HepG2 (cell line): ENCODE measurements at regions not wholly inside any gene's neighbourhood (a gene's known extent, or its start where the extent isn't known, plus 50 kb on each side); places are given as distances from the start of the nearest gene placed in this dataset.

Experiments
- ATAC-seq: fragments of 200-7000 bp; cut with Tn5 transposase; 3 replicates; pipeline ENCODE4 v1.9.1; 2020; ENCODE audit warnings: mild to moderate bottlenecking, moderate library complexity
- BruUV-seq: library from RNA; stranded (reverse); fragments of 400-500 nt; replicated peaks from 2 replicates; lab custom pipeline; 2021; lab: Mats Ljungman, UMichigan
- CTCF ChIA-PET: fragments of 300-600 bp; formaldehyde crosslinking; extraction: SDS; loops from one replicate; lab custom pipeline; 2021; ENCODE audit warnings: low total read pairs, inconsistent platforms, low intra/inter-chr PET ratio; lab: Yijun Ruan, JAX
- POLR2A ChIA-PET: fragments of 350-600 bp; sonication (Branson Sonifier 250); formaldehyde crosslinking; loops from one replicate; lab custom pipeline; 2020; ENCODE audit warnings: antibody characterized with exemption, inconsistent platforms; lab: Yijun Ruan, JAX
- DNase-seq: peaks from one replicate; pipeline ENCODE4 v3.0.0-alpha.2; 2015; ENCODE audit warnings: low spot score
- FAIRE-seq: peaks from 3 replicates; lab custom pipeline; 2011; peaks lifted over from hg19 to GRCh38; lab: Jason Lieb, UNC
- H2AFZ ChIP-seq: one replicate; pipeline ENCODE4 v1.6.1; 2011; ENCODE audit warnings: low read length, inconsistent platforms
- H3K27ac ChIP-seq: fragments of 300-600 bp; 3 replicates; pipeline ENCODE4 v1.8.0; 2011; ENCODE audit warnings: mixed run types, mild to moderate bottlenecking, mixed read lengths, low read length, inconsistent platforms; ENCODE audit not compliant: insufficient read depth; ENCODE audit errors: extremely low read length
- H3K27me3 ChIP-seq, 2 experiments: fragments of 200-600 bp in 1 of 2; 2 replicates in 1 of 2; 3 replicates in 1 of 2; pipeline versions ENCODE4 v1.6.0 to v1.8.0; 2011; ENCODE audit warnings: low read length in 2 of 2, mild to moderate bottlenecking in 2 of 2, moderate library complexity in 2 of 2, inconsistent platforms in 1 of 2; ENCODE audit not compliant: insufficient read depth in 2 of 2, control insufficient read depth in 1 of 2
- H3K36me3 ChIP-seq, 2 experiments: fragments of 200-600 bp in 1 of 2; replicated peaks in 1 of 2; 2 replicates in 1 of 2; 3 replicates in 1 of 2; pipeline versions ENCODE4 v1.5.1 to v1.8.0; 2011; ENCODE audit warnings: low read length in 2 of 2, inconsistent platforms in 1 of 2; ENCODE audit not compliant: insufficient read depth in 2 of 2, control insufficient read depth in 1 of 2
- H3K4me1 ChIP-seq: 2 replicates; pipeline ENCODE4 v1.5.1; 2012; ENCODE audit warnings: low read length, inconsistent platforms; ENCODE audit not compliant: insufficient read depth
- H3K4me2 ChIP-seq: 2 replicates; pipeline ENCODE4 v1.6.0; 2011; ENCODE audit warnings: low read depth, low read length, inconsistent platforms
- H3K4me3 ChIP-seq, 3 experiments: fragments of 200-600 bp in 1 of 3; sonication (generic), shearing (Covaris generic) in 1 of 3; replicated peaks in 1 of 3; 2 replicates each; pipeline ENCODE4 v1.5.1; 2011 to 2016; ENCODE audit warnings: low read length in 3 of 3, inconsistent platforms in 2 of 3, low read depth in 2 of 3, mild to moderate bottlenecking in 2 of 3, control low read depth in 1 of 3, mixed read lengths in 1 of 3; ENCODE audit not compliant: insufficient read depth in 1 of 3
- H3K79me2 ChIP-seq: one replicate; pipeline ENCODE4 v1.6.1; 2011; ENCODE audit warnings: low read length, inconsistent platforms; ENCODE audit not compliant: insufficient read depth
- H3K9ac ChIP-seq: 2 replicates; pipeline ENCODE4 v1.6.0; 2011; ENCODE audit warnings: mild to moderate bottlenecking, low read depth, low read length, inconsistent platforms; ENCODE audit not compliant: insufficient read depth
- H3K9me3 ChIP-seq: 2 replicates; pipeline ENCODE4 v1.5.1; 2012; ENCODE audit warnings: mild to moderate bottlenecking, low read length
- H4K20me1 ChIP-seq: 2 replicates; pipeline ENCODE4 v1.6.0; 2011; ENCODE audit warnings: inconsistent platforms, mild to moderate bottlenecking, low read length, moderate library complexity; ENCODE audit not compliant: insufficient read depth
- ATM ChIP-seq: fragments of 450-650 bp; IDR thresholded peaks from 2 replicates; pipeline ENCODE4 v1.7.1; 2017; ENCODE audit warnings: mild to moderate bottlenecking, borderline replicate concordance
- FIP1L1 ChIP-seq: fragments of 200-400 bp; formaldehyde crosslinking; IDR thresholded peaks from 2 replicates; pipeline ENCODE4 v1.6.1; 2018; ENCODE audit warnings: low read depth, mild to moderate bottlenecking, low read length, moderate library complexity, borderline replicate concordance; ENCODE audit not compliant: insufficient read depth
- IRF1 ChIP-seq: sonication (generic); formaldehyde crosslinking; IDR thresholded peaks from 2 replicates; pipeline ENCODE4 v1.4.0; 2020; ENCODE audit warnings: low read depth, mild to moderate bottlenecking, missing genetic modification reagents
- JUN ChIP-seq: sonication (generic); formaldehyde crosslinking; IDR thresholded peaks from 2 replicates; pipeline ENCODE4 v1.4.0; 2020; ENCODE audit warnings: mild to moderate bottlenecking, missing genetic modification reagents
- NRL ChIP-seq: sonication (generic); formaldehyde crosslinking; IDR thresholded peaks from 2 replicates; pipeline ENCODE4 v1.5.0; 2020; ENCODE audit warnings: missing genetic modification reagents, mild to moderate bottlenecking, moderate library complexity, borderline replicate concordance
- REPIN1 ChIP-seq: sonication (generic); formaldehyde crosslinking; IDR thresholded peaks from 2 replicates; pipeline ENCODE4 v1.8.0; 2022; ENCODE audit warnings: missing genetic modification reagents, low read depth, mild to moderate bottlenecking, borderline replicate concordance
- SMARCC2 ChIP-seq: fragments of 450-650 bp; IDR thresholded peaks from 2 replicates; pipeline ENCODE4 v1.6.1; 2017; ENCODE audit warnings: antibody characterized with exemption, mild to moderate bottlenecking
- SRY ChIP-seq: sonication (generic); formaldehyde crosslinking; IDR thresholded peaks from 2 replicates; pipeline ENCODE4 v1.8.0; 2022; ENCODE audit warnings: mild to moderate bottlenecking, missing genetic modification reagents
- TOE1 ChIP-seq: sonication (generic); formaldehyde crosslinking; IDR thresholded peaks from 2 replicates; pipeline ENCODE4 v1.4.0; 2020; ENCODE audit warnings: mild to moderate bottlenecking, missing genetic modification reagents
- ZNF263 ChIP-seq: sonication (generic); formaldehyde crosslinking; IDR thresholded peaks from 2 replicates; pipeline ENCODE4 v1.4.0; 2020; ENCODE audit warnings: missing genetic modification reagents
- ZNF850 ChIP-seq: sonication (generic); formaldehyde crosslinking; conservative IDR thresholded peaks from 2 replicates; pipeline ENCODE4 v1.9.0; 2021; ENCODE audit warnings: mild to moderate bottlenecking, missing genetic modification reagents
- WGBS: methylation state at CpG from one replicate; pipeline ENCODE4 v1.1.6; 2017; ENCODE audit warnings: low lambda C conversion rate; 5-methylcytosine and 5-hydroxymethylcytosine counted together
- in situ Hi-C: cut with HindIII; loops from 2 replicates; pipeline ENCODE4 v1.10.0; 2017; ENCODE audit warnings: low pct_unique_long_range_greater_than_20kb; ENCODE audit not compliant: extremely low pct_ligation_motif_present
- intact Hi-C: fragments of 100-400 bp; cut with micrococcal nuclease; formaldehyde crosslinking; loops from one replicate; pipeline ENCODE4 v1.10.0; 2022; ENCODE audit not compliant: unreplicated experiment
- TF ChIP-seq, protein P1 (sequence below): fragments of 450-650 bp; IDR thresholded peaks from 2 replicates; pipeline ENCODE4 v1.6.1; 2017; ENCODE audit warnings: mild to moderate bottlenecking
- TF ChIP-seq, protein P2 (sequence below): sonication (generic); formaldehyde crosslinking; IDR thresholded peaks from 2 replicates; pipeline ENCODE4 v1.4.0; 2020; ENCODE audit warnings: missing genetic modification reagents
- TF ChIP-seq, protein P3 (sequence below): sonication (generic); formaldehyde crosslinking; IDR thresholded peaks from 2 replicates; pipeline ENCODE4 v1.4.0; 2020; ENCODE audit warnings: missing genetic modification reagents

DNA sequence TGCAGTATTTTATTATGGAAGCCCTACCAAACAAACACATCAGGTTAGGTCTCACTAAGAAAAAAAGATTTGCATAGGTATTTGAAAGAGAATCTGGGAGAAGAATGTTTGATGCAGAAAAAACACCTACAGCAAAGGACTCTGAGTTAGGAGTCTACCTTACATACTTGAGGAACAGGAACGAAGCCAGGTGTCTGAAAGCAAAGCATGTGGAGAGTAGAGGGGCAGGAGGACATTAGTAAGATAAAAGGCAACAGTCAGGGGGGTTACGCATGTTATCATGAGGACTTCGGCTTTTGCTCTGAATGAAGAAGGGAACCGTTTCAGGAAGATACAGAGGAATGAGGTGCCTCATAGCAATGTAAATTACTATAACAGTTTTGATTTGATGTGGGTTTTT lies 87.9 kb upstream of the PTER start:
- TF ChIP-seq, protein P1, sequence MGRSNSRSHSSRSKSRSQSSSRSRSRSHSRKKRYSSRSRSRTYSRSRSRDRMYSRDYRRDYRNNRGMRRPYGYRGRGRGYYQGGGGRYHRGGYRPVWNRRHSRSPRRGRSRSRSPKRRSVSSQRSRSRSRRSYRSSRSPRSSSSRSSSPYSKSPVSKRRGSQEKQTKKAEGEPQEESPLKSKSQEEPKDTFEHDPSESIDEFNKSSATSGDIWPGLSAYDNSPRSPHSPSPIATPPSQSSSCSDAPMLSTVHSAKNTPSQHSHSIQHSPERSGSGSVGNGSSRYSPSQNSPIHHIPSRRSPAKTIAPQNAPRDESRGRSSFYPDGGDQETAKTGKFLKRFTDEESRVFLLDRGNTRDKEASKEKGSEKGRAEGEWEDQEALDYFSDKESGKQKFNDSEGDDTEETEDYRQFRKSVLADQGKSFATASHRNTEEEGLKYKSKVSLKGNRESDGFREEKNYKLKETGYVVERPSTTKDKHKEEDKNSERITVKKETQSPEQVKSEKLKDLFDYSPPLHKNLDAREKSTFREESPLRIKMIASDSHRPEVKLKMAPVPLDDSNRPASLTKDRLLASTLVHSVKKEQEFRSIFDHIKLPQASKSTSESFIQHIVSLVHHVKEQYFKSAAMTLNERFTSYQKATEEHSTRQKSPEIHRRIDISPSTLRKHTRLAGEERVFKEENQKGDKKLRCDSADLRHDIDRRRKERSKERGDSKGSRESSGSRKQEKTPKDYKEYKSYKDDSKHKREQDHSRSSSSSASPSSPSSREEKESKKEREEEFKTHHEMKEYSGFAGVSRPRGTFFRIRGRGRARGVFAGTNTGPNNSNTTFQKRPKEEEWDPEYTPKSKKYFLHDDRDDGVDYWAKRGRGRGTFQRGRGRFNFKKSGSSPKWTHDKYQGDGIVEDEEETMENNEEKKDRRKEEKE: no peak
- TF ChIP-seq ATM (no peak), NRL (CRISPR knock-in tag) (no peak), FIP1L1 (no peak), TOE1 (CRISPR knock-in tag) (no peak), SRY (CRISPR knock-in tag) (no peak), REPIN1 (CRISPR knock-in tag) (no peak), JUN (no peak), SMARCC2 (no peak), IRF1 (CRISPR knock-in tag) (no peak), ZNF263 (CRISPR knock-in tag) (no peak), ZNF850 (no peak)
- TF ChIP-seq, protein P2, sequence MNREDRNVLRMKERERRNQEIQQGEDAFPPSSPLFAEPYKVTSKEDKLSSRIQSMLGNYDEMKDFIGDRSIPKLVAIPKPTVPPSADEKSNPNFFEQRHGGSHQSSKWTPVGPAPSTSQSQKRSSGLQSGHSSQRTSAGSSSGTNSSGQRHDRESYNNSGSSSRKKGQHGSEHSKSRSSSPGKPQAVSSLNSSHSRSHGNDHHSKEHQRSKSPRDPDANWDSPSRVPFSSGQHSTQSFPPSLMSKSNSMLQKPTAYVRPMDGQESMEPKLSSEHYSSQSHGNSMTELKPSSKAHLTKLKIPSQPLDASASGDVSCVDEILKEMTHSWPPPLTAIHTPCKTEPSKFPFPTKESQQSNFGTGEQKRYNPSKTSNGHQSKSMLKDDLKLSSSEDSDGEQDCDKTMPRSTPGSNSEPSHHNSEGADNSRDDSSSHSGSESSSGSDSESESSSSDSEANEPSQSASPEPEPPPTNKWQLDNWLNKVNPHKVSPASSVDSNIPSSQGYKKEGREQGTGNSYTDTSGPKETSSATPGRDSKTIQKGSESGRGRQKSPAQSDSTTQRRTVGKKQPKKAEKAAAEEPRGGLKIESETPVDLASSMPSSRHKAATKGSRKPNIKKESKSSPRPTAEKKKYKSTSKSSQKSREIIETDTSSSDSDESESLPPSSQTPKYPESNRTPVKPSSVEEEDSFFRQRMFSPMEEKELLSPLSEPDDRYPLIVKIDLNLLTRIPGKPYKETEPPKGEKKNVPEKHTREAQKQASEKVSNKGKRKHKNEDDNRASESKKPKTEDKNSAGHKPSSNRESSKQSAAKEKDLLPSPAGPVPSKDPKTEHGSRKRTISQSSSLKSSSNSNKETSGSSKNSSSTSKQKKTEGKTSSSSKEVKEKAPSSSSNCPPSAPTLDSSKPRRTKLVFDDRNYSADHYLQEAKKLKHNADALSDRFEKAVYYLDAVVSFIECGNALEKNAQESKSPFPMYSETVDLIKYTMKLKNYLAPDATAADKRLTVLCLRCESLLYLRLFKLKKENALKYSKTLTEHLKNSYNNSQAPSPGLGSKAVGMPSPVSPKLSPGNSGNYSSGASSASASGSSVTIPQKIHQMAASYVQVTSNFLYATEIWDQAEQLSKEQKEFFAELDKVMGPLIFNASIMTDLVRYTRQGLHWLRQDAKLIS (CRISPR knock-in tag): no peak
- TF ChIP-seq, protein P3, sequence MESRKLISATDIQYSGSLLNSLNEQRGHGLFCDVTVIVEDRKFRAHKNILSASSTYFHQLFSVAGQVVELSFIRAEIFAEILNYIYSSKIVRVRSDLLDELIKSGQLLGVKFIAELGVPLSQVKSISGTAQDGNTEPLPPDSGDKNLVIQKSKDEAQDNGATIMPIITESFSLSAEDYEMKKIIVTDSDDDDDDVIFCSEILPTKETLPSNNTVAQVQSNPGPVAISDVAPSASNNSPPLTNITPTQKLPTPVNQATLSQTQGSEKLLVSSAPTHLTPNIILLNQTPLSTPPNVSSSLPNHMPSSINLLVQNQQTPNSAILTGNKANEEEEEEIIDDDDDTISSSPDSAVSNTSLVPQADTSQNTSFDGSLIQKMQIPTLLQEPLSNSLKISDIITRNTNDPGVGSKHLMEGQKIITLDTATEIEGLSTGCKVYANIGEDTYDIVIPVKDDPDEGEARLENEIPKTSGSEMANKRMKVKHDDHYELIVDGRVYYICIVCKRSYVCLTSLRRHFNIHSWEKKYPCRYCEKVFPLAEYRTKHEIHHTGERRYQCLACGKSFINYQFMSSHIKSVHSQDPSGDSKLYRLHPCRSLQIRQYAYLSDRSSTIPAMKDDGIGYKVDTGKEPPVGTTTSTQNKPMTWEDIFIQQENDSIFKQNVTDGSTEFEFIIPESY (CRISPR knock-in tag): no peak
- POLR2A ChIA-PET: no interaction called here
- 0 out of 5 replicates have a peak, but pooled peaks cover 0 to 1% of the 10 kb centered on the region in 2 experiments for H3K27me3 ChIP-seq
- in situ Hi-C loops: no loop called here
- H2AFZ ChIP-seq: no peak overlapping the region
- H3K79me2 ChIP-seq: no peaks in the 10 kb centered on the region
- intact Hi-C loops: no loop called here
- H3K4me2 ChIP-seq: no peak overlapping the region
- 13% methylated on average over 4 of the region's 4 CpGs for WGBS
- no peak overlapping the region for H3K9ac ChIP-seq
- no peaks in the 10 kb centered on the region for H3K4me1 ChIP-seq
- H3K36me3 ChIP-seq: no peaks in the 10 kb centered on the region
- no peak overlapping the region for H3K27ac ChIP-seq
- CTCF ChIA-PET: no interaction called here
- no peak for ATAC-seq
- BruUV-seq: no TSS peak
- no peaks in the 10 kb centered on the region for H4K20me1 ChIP-seq
- H3K4me3 ChIP-seq: no peak overlapping the region
- DNase-seq: no peak
- FAIRE-seq: no peak
- H3K9me3 ChIP-seq: no peaks in the 10 kb centered on the region
